ENCODE measurements at regions not wholly inside any gene's neighbourhood (a gene's known extent, or its start where the extent isn't known, plus 50 kb on each side); places are given as distances from the start of the nearest gene placed in this dataset.

GRCh38 chr5:156239800-156240199 lies 87.2 kb upstream of the SGCD start:
- TF ChIP-seq ESRRA (IDR thresholded peaks at IDR 0.05; ENCODE audit: borderline replicate concordance, low read length) (no peak), SREBF2 (IDR thresholded peaks at IDR 0.05) (no peak), CTCF (IDR thresholded peaks at IDR 0.05) (no peak), FOSL2 (IDR thresholded peaks at IDR 0.05) (no peak), FOSL2 (CRISPR knock-in tag; IDR thresholded peaks at IDR 0.05) (no peak), BHLHE40 (IDR thresholded peaks at IDR 0.05; ENCODE audit: low read depth, low read length) (no peak), REST (IDR thresholded peaks at IDR 0.05) (no peak), CEBPB (IDR thresholded peaks at IDR 0.05) (no peak), SMC3 (IDR thresholded peaks at IDR 0.05) (no peak), RCOR1 (IDR thresholded peaks at IDR 0.05; ENCODE audit: low read depth, low read length) (no peak), HOXA7 (CRISPR knock-in tag; IDR thresholded peaks at IDR 0.05) (no peak), RAD21 (conservative IDR thresholded peaks at IDR 0.05 in 1 of 2, IDR thresholded peaks at IDR 0.05 in 1 of 2) (no peak), POLR2A (IDR thresholded peaks at IDR 0.05; ENCODE audit: low read length) (no peak), POLR2AphosphoS2 (conservative IDR thresholded peaks at IDR 0.05; ENCODE audit: low read length) (no peak)

All from A549 (cell line).